WTC11 (cell line): ENCODE measurements at regions not wholly inside any gene's neighbourhood (a gene's known extent, or its start where the extent isn't known, plus 50 kb on each side); places are given as distances from the start of the nearest gene placed in this dataset.

Experiments used
- ATAC-seq: fragments of 200-7000 bp; cut with Tn5 transposase; 2 replicates; pipeline ENCODE4 v1.10.0; 2021; ENCODE audit warnings: mild to moderate bottlenecking, moderate library complexity
- CTCF ChIA-PET: fragments of 300-600 bp; sonication (Branson Sonifier 250); formaldehyde crosslinking; loops from one replicate; lab custom pipeline; 2021; ENCODE audit warnings: antibody characterized with exemption; lab: Charles Lee
- POLR2A ChIA-PET: fragments of 350-600 bp; sonication (Branson Sonifier 250); formaldehyde crosslinking; loops from one replicate; lab custom pipeline; 2021; ENCODE audit warnings: antibody characterized with exemption; lab: Charles Lee
- DNase-seq: peaks from one replicate; pipeline ENCODE4 v3.0.0; 2021; ENCODE audit warnings: low spot score
- H3K27ac Mint-ChIP-seq: 2 replicates; pipeline ENCODE4 v1.8.0; 2021; ENCODE audit warnings: mixed read lengths
- H3K27me3 Mint-ChIP-seq: 2 replicates; pipeline ENCODE4 v1.8.0; 2021; ENCODE audit warnings: low read depth, mild to moderate bottlenecking, moderate library complexity, mixed read lengths
- H3K36me3 Mint-ChIP-seq: 2 replicates; pipeline ENCODE4 v1.8.0; 2021; ENCODE audit warnings: mixed read lengths
- H3K4me1 Mint-ChIP-seq: 2 replicates; pipeline ENCODE4 v1.8.0; 2022; ENCODE audit warnings: mixed read lengths
- H3K4me3 Mint-ChIP-seq: 2 replicates; pipeline ENCODE4 v1.8.0; 2021; ENCODE audit warnings: mild to moderate bottlenecking, moderate library complexity, mixed read lengths
- H3K9me3 Mint-ChIP-seq: 2 replicates; pipeline ENCODE4 v1.8.0; 2021; ENCODE audit warnings: mixed read lengths
- FOXP1 ChIP-seq: sonication (generic); formaldehyde crosslinking; IDR thresholded peaks from 2 replicates; pipeline ENCODE4 v1.8.0; 2022; ENCODE audit warnings: missing genetic modification reagents, mild to moderate bottlenecking, moderate library complexity, borderline replicate concordance
- NFATC4 ChIP-seq: fragments of 250-450 bp; sonication (Bioruptor Pico); IDR thresholded peaks from 2 replicates; pipeline ENCODE4 v1.9.0; 2021; ENCODE audit warnings: mild to moderate bottlenecking
- NR2C2 ChIP-seq: sonication (generic); formaldehyde crosslinking; IDR thresholded peaks from 2 replicates; pipeline ENCODE4 v1.8.0; 2022; ENCODE audit warnings: mild to moderate bottlenecking, missing genetic modification reagents
- PRRX2 ChIP-seq: fragments of 250-450 bp; sonication (Bioruptor Pico); IDR thresholded peaks from 2 replicates; pipeline ENCODE4 v1.8.0; 2021; ENCODE audit warnings: mild to moderate bottlenecking
- RORB ChIP-seq: fragments of 250-450 bp; sonication (Bioruptor Pico); IDR thresholded peaks from 2 replicates; pipeline ENCODE4 v1.9.0; 2021; ENCODE audit warnings: mild to moderate bottlenecking
- SOX15 ChIP-seq: fragments of 250-450 bp; sonication (Bioruptor Pico); IDR thresholded peaks from 2 replicates; pipeline ENCODE4 v1.9.0; 2021; ENCODE audit warnings: mild to moderate bottlenecking
- TEAD1 ChIP-seq: sonication (generic); formaldehyde crosslinking; IDR thresholded peaks from 2 replicates; pipeline ENCODE4 v1.8.0; 2022; ENCODE audit warnings: mild to moderate bottlenecking, missing genetic modification reagents
- ZBTB21 ChIP-seq: sonication (generic); formaldehyde crosslinking; IDR thresholded peaks from 2 replicates; pipeline ENCODE4 v1.8.1; 2023; ENCODE audit warnings: mild to moderate bottlenecking, missing genetic modification reagents, borderline replicate concordance
- ZNF219 ChIP-seq: sonication (generic); formaldehyde crosslinking; IDR thresholded peaks from 2 replicates; pipeline ENCODE4 v1.8.0; 2023; ENCODE audit warnings: missing genetic modification reagents, mild to moderate bottlenecking, borderline replicate concordance
- ZNF416 ChIP-seq: fragments of 250-450 bp; sonication (Bioruptor Pico); IDR thresholded peaks from 2 replicates; pipeline ENCODE4 v1.9.0; 2021; ENCODE audit warnings: mild to moderate bottlenecking, inconsistent platforms
- ZNF423 ChIP-seq: fragments of 250-450 bp; sonication (Bioruptor Pico); IDR thresholded peaks from 2 replicates; pipeline ENCODE4 v2.1.2; 2022; ENCODE audit warnings: mild to moderate bottlenecking, moderate library complexity
- TF ChIP-seq, protein P1 (sequence below): sonication (generic); formaldehyde crosslinking; IDR thresholded peaks from 2 replicates; pipeline ENCODE4 v1.8.1; 2023; ENCODE audit warnings: mild to moderate bottlenecking, moderate library complexity, missing genetic modification reagents
- TF ChIP-seq, protein P2 (sequence below): sonication (generic); formaldehyde crosslinking; IDR thresholded peaks from 2 replicates; pipeline ENCODE4 v1.8.0; 2022; ENCODE audit warnings: mild to moderate bottlenecking, missing genetic modification reagents
- TF ChIP-seq, protein P3 (sequence below): fragments of 250-450 bp; sonication (Bioruptor Pico); IDR thresholded peaks from 2 replicates; pipeline ENCODE4 v2.1.2; 2022; ENCODE audit warnings: mild to moderate bottlenecking, moderate library complexity
- TF ChIP-seq, protein P4 (sequence below): sonication (generic); formaldehyde crosslinking; conservative IDR thresholded peaks from 2 replicates; pipeline ENCODE4 v1.8.1; 2023; ENCODE audit warnings: mild to moderate bottlenecking, low read depth, missing genetic modification reagents, moderate library complexity
- TF ChIP-seq, protein P5 (sequence below): sonication (generic); formaldehyde crosslinking; IDR thresholded peaks from 2 replicates; pipeline ENCODE4 v1.8.1; 2022; ENCODE audit warnings: low read depth, mild to moderate bottlenecking, moderate library complexity, missing genetic modification reagents, borderline replicate concordance
- TF ChIP-seq, protein P6 (sequence below): fragments of 250-450 bp; sonication (Bioruptor Pico); IDR thresholded peaks from 2 replicates; pipeline ENCODE4 v1.9.0; 2021; ENCODE audit warnings: mild to moderate bottlenecking

DNA sequence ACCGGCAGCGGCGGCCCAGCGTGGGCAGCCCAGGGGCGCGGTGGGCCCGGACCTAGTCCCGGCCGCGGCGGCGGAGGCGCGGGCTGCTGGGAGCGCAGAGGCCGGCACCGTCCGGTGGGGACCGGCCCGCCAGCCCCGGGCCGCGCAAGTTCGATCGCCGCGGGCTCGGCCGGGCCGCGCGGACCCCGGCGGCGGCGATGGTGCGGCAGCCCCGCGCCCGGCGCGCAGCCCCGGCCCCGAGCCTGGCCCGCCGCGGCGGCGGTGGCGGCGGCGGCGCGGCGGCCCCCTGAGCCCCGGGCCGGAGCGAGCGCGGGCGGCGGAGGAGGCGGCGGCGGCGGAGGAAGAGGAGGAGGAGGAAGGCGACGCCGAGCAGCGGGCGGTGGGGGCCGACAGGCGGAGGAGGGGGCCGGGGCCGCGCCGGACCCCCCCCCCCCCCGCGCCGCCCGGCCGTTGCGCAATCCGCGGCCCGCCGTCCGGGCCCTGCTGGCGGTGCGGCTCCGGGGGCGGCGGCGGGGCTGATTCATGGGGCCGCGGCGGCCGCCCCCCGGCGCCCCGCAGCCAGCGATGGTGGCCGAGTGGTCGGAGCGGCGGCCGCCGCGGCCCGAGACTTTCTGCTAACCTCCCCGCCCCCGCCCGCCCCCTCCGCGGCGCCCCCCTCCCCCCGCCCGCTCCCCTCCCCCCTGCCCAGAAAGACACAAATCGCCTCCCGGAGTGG lies 1251.9 kb downstream of the BRD1 start:
- Mint-ChIP-seq H3K27me3 (peaks cover 17% of the 10 kb centered on the region), H3K27ac (no peak overlapping the region), H3K4me1 (peaks cover 14% of the 10 kb centered on the region), H3K36me3 (peaks cover 12% of the 10 kb centered on the region), H3K4me3 (no peak overlapping the region), H3K9me3 (peaks cover 11% of the 10 kb centered on the region)
- CTCF ChIA-PET, result interaction anchor here (1.5 to 2.1 kb wide), 3 partner anchors 124 to 730 kb away, joined by 8 to 9 read pairs (median 8); no protein-coding TSS in a partner anchor
- DNase-seq, result no peak
- POLR2A ChIA-PET, result no interaction called here
- ATAC-seq, result peak; percentile 4; the same call in 1 of the 2 replicates
- TF ChIP-seq PRRX2, result no peak

DNA sequence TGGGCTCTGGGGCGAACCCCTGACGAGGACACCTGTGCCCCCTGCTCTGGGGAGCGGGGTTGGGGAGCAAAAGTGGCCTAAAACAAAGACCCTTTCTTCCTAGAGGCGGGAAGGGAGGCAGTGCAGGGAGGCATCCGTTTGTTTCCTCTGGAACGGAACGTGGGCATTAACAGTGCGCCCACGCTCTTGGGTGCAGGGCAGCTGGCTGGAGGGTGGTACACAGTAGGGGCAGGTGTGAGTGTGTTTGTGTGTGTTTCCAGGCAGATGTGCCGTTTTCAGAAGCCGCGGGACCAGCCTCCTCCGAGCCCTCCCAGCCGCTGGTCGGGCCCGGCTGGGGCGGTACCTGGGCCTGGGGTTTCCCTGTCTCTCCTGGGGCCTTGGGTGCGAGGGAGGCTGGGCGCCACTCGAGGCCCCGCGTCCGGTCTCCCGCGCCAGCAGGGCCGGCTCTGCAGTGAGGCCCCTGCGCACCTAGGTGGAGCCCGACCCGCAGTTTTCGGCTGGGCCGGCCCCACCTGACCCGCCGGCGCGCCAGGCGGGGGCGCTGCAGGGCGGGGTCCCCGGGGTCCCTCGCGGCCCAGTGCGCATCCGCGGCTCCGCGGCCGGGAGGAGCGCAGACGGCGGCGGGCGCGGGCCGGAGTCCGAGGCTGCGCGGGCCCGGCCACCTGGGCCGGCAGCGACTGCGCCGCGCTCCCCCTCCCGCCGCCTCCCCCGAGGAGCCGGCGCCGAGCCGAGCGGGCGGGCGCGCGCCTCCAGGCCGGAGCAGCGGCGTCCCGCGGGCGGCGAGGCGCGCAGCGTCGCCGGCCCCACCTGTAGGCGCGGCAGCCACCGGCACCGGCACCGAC lies 1252.7 kb downstream of the BRD1 start:
- POLR2A ChIA-PET, result no interaction called here
- H3K27ac Mint-ChIP-seq, result no peak overlapping the region
- peak; percentile 83 for ATAC-seq
- TF ChIP-seq, protein P1, sequence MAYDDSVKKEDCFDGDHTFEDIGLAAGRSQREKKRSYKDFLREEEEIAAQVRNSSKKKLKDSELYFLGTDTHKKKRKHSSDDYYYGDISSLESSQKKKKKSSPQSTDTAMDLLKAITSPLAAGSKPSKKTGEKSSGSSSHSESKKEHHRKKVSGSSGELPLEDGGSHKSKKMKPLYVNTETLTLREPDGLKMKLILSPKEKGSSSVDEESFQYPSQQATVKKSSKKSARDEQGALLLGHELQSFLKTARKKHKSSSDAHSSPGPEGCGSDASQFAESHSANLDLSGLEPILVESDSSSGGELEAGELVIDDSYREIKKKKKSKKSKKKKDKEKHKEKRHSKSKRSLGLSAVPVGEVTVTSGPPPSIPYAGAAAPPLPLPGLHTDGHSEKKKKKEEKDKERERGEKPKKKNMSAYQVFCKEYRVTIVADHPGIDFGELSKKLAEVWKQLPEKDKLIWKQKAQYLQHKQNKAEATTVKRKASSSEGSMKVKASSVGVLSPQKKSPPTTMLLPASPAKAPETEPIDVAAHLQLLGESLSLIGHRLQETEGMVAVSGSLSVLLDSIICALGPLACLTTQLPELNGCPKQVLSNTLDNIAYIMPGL (CRISPR knock-in tag), result peak; percentile 89
- no peak for TF ChIP-seq RORB (CRISPR knock-in tag)
- TF ChIP-seq SOX15 (CRISPR knock-in tag), result no peak
- TF ChIP-seq, protein P2, sequence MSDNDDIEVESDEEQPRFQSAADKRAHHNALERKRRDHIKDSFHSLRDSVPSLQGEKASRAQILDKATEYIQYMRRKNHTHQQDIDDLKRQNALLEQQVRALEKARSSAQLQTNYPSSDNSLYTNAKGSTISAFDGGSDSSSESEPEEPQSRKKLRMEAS (CRISPR knock-in tag), result peak; percentile 33; the same call in 1 of the 2 replicates
- TF ChIP-seq, protein P3, sequence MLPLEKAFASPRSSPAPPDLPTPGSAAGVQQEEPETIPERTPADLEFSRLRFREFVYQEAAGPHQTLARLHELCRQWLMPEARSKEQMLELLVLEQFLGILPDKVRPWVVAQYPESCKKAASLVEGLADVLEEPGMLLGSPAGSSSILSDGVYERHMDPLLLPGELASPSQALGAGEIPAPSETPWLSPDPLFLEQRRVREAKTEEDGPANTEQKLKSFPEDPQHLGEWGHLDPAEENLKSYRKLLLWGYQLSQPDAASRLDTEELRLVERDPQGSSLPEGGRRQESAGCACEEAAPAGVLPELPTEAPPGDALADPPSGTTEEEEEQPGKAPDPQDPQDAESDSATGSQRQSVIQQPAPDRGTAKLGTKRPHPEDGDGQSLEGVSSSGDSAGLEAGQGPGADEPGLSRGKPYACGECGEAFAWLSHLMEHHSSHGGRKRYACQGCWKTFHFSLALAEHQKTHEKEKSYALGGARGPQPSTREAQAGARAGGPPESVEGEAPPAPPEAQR (CRISPR knock-in tag), result no peak
- TF ChIP-seq, protein P4, sequence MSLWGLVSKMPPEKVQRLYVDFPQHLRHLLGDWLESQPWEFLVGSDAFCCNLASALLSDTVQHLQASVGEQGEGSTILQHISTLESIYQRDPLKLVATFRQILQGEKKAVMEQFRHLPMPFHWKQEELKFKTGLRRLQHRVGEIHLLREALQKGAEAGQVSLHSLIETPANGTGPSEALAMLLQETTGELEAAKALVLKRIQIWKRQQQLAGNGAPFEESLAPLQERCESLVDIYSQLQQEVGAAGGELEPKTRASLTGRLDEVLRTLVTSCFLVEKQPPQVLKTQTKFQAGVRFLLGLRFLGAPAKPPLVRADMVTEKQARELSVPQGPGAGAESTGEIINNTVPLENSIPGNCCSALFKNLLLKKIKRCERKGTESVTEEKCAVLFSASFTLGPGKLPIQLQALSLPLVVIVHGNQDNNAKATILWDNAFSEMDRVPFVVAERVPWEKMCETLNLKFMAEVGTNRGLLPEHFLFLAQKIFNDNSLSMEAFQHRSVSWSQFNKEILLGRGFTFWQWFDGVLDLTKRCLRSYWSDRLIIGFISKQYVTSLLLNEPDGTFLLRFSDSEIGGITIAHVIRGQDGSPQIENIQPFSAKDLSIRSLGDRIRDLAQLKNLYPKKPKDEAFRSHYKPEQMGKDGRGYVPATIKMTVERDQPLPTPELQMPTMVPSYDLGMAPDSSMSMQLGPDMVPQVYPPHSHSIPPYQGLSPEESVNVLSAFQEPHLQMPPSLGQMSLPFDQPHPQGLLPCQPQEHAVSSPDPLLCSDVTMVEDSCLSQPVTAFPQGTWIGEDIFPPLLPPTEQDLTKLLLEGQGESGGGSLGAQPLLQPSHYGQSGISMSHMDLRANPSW (CRISPR knock-in tag), result no peak
- TF ChIP-seq FOXP1 (CRISPR knock-in tag), result no peak
- TF ChIP-seq, protein P5, sequence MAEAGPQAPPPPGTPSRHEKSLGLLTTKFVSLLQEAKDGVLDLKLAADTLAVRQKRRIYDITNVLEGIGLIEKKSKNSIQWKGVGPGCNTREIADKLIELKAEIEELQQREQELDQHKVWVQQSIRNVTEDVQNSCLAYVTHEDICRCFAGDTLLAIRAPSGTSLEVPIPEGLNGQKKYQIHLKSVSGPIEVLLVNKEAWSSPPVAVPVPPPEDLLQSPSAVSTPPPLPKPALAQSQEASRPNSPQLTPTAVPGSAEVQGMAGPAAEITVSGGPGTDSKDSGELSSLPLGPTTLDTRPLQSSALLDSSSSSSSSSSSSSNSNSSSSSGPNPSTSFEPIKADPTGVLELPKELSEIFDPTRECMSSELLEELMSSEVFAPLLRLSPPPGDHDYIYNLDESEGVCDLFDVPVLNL, result no peak
- TF ChIP-seq NR2C2 (CRISPR knock-in tag), result no peak
- no peak for TF ChIP-seq ZNF416
- no peak for TF ChIP-seq TEAD1 (CRISPR knock-in tag)
- TF ChIP-seq NFATC4 (CRISPR knock-in tag), result no peak
- TF ChIP-seq ZBTB21, result no peak
- peak; percentile 63; the same call in 1 of the 2 replicates for TF ChIP-seq ZNF423
- TF ChIP-seq, protein P6, sequence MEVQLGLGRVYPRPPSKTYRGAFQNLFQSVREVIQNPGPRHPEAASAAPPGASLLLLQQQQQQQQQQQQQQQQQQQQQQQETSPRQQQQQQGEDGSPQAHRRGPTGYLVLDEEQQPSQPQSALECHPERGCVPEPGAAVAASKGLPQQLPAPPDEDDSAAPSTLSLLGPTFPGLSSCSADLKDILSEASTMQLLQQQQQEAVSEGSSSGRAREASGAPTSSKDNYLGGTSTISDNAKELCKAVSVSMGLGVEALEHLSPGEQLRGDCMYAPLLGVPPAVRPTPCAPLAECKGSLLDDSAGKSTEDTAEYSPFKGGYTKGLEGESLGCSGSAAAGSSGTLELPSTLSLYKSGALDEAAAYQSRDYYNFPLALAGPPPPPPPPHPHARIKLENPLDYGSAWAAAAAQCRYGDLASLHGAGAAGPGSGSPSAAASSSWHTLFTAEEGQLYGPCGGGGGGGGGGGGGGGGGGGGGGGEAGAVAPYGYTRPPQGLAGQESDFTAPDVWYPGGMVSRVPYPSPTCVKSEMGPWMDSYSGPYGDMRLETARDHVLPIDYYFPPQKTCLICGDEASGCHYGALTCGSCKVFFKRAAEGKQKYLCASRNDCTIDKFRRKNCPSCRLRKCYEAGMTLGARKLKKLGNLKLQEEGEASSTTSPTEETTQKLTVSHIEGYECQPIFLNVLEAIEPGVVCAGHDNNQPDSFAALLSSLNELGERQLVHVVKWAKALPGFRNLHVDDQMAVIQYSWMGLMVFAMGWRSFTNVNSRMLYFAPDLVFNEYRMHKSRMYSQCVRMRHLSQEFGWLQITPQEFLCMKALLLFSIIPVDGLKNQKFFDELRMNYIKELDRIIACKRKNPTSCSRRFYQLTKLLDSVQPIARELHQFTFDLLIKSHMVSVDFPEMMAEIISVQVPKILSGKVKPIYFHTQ, result no peak
- no peak for TF ChIP-seq ZNF219 (CRISPR knock-in tag)

More for the DNA sequence above, 1252.7 kb downstream of the BRD1 start:
- Mint-ChIP-seq H3K27me3 (peaks cover 19% of the 10 kb centered on the region), H3K9me3 (peaks cover 19% of the 10 kb centered on the region), H3K4me3 (peak overlapping the region; percentile 61), H3K36me3 (peaks cover 20% of the 10 kb centered on the region), H3K4me1 (peaks cover 14% of the 10 kb centered on the region)
- peak; percentile 79 for DNase-seq
- CTCF ChIA-PET, result interaction anchor here (0.9 kb wide), 1 partner anchor 595 kb away, joined by 3 read pairs; no protein-coding TSS in a partner anchor
